ENCODE measurements at regions not wholly inside any gene's neighbourhood (a gene's known extent, or its start where the extent isn't known, plus 50 kb on each side); places are given as distances from the start of the nearest gene placed in this dataset.

DNA sequence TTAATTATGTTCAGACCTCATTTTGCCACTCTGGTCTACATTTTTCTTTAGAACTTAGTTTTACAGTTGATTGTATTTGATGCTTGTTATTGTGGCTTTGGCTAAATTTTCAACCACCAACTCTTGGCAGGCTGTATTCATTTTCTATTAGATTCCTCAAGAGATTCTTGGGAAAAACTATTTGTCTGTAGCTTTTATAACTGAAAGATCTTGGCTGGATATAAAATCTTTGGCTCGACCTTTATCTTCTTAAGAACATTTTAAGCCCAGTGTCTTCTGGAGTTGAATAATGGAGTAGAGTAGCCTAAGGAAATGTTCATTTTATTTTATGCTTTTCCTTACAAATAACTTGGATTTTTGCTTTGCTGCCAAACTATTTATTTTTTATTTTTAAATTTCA lies 848.5 kb downstream of the PCDH17 start:
- DNase-seq (no peak), ATAC-seq (ENCODE audit: low read depth) (no peak)
- Histone ChIP-seq H3K4me3 (ENCODE audit: control extremely low read depth in 1 of 5, extremely low read depth in 1 of 5, insufficient read depth in 1 of 5, low read depth in 2 of 5, low read length in 4 of 5) (no peak overlapping the region), H3K27me3 (replicated peaks in 1 of 4; ENCODE audit: control extremely low read depth in 1 of 4, control insufficient read depth in 3 of 4, insufficient read depth in 4 of 4, low read length in 3 of 4) (no peaks in the 10 kb centered on the region), H2AFZ (ENCODE audit: insufficient read depth, low read depth, low read length, poor library complexity, severe bottlenecking) (no peak overlapping the region), H3K27ac (ENCODE audit: low read length in 2 of 2) (no peak overlapping the region), H3K9ac (ENCODE audit: low read length) (no peak overlapping the region), H3K79me2 (ENCODE audit: control insufficient read depth, insufficient read depth, low read length) (no peaks in the 10 kb centered on the region), H4K20me1 (ENCODE audit: control insufficient read depth, insufficient read depth, low read length, poor library complexity, severe bottlenecking) (no peaks in the 10 kb centered on the region), H3K36me3 (replicated peaks in 1 of 2; ENCODE audit: control extremely low read depth in 1 of 2, control insufficient read depth in 1 of 2, extremely low read depth in 1 of 2, insufficient read depth in 2 of 2, low read length in 1 of 2) (no peaks in the 10 kb centered on the region), H3K9me3 (ENCODE audit: control extremely low read depth in 1 of 3, control insufficient read depth in 2 of 3, insufficient read depth in 1 of 3, low read length in 2 of 3) (peaks cover 0 to 2% (median 0%) of the 10 kb centered on the region in 3 donors), H3K4me2 (replicated peaks; ENCODE audit: low read depth, low read length, poor library complexity, severe bottlenecking) (no peak overlapping the region), H3K4me1 (ENCODE audit: control insufficient read depth in 2 of 2, insufficient read depth in 2 of 2, low read length in 2 of 2) (no peaks in the 10 kb centered on the region)
- no CpG with 5 or more reads among the region's 1 CpG for WGBS (ENCODE audit: insufficient coverage)
- no peaks in the 10 kb centered on the region for H3K4me1 Mint-ChIP-seq
- POLR2A ChIA-PET: no interaction called here
- TF ChIP-seq, protein P1, sequence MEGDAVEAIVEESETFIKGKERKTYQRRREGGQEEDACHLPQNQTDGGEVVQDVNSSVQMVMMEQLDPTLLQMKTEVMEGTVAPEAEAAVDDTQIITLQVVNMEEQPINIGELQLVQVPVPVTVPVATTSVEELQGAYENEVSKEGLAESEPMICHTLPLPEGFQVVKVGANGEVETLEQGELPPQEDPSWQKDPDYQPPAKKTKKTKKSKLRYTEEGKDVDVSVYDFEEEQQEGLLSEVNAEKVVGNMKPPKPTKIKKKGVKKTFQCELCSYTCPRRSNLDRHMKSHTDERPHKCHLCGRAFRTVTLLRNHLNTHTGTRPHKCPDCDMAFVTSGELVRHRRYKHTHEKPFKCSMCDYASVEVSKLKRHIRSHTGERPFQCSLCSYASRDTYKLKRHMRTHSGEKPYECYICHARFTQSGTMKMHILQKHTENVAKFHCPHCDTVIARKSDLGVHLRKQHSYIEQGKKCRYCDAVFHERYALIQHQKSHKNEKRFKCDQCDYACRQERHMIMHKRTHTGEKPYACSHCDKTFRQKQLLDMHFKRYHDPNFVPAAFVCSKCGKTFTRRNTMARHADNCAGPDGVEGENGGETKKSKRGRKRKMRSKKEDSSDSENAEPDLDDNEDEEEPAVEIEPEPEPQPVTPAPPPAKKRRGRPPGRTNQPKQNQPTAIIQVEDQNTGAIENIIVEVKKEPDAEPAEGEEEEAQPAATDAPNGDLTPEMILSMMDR (IDR thresholded peaks at IDR 0.05): no peak
- no peak for TF ChIP-seq EZH2 (IDR thresholded peaks at IDR 0.05; ENCODE audit: borderline replicate concordance, insufficient read depth, low read depth, low read length, poor library complexity, severe bottlenecking)
- CTCF ChIA-PET: no interaction called here
- no peaks in the 10 kb centered on the region for H3K27me3 Mint-ChIP-seq
- peaks cover 5% of the 10 kb centered on the region for H3K9me3 Mint-ChIP-seq (ENCODE audit: insufficient read depth)
- intact Hi-C loops (cut with micrococcal nuclease): no loop called here
- no peak overlapping the region for H3K27ac Mint-ChIP-seq
- no peak overlapping the region for H3K4me3 Mint-ChIP-seq

GRCh38 chr13:58488251-58488650 lies 856.7 kb downstream of the PCDH17 start:
- Histone ChIP-seq H3K27ac (ENCODE audit: low read length in 2 of 2) (no peak overlapping the region), H3K4me2 (replicated peaks; ENCODE audit: low read depth, low read length, poor library complexity, severe bottlenecking) (no peak overlapping the region), H3K27me3 (replicated peaks in 1 of 4; ENCODE audit: control extremely low read depth in 1 of 4, control insufficient read depth in 3 of 4, insufficient read depth in 4 of 4, low read length in 3 of 4) (no peaks in the 10 kb centered on the region), H3K36me3 (replicated peaks in 1 of 2; ENCODE audit: control extremely low read depth in 1 of 2, control insufficient read depth in 1 of 2, extremely low read depth in 1 of 2, insufficient read depth in 2 of 2, low read length in 1 of 2) (no peaks in the 10 kb centered on the region), H3K79me2 (ENCODE audit: control insufficient read depth, insufficient read depth, low read length) (no peaks in the 10 kb centered on the region), H4K20me1 (ENCODE audit: control insufficient read depth, insufficient read depth, low read length, poor library complexity, severe bottlenecking) (no peaks in the 10 kb centered on the region), H3K4me1 (ENCODE audit: control insufficient read depth in 2 of 2, insufficient read depth in 2 of 2, low read length in 2 of 2) (no peaks in the 10 kb centered on the region), H3K9ac (ENCODE audit: low read length) (no peak overlapping the region), H3K4me3 (ENCODE audit: control extremely low read depth in 1 of 5, extremely low read depth in 1 of 5, insufficient read depth in 1 of 5, low read depth in 2 of 5, low read length in 4 of 5) (no peak overlapping the region), H2AFZ (ENCODE audit: insufficient read depth, low read depth, low read length, poor library complexity, severe bottlenecking) (no peak overlapping the region), H3K9me3 (ENCODE audit: control extremely low read depth in 1 of 3, control insufficient read depth in 2 of 3, insufficient read depth in 1 of 3, low read length in 2 of 3) (peaks cover 0 to 10% (median 2%) of the 10 kb centered on the region in 3 donors)
- 92% methylated on average over 4 of the region's 5 CpGs for WGBS (ENCODE audit: insufficient coverage)
- intact Hi-C loops (cut with micrococcal nuclease): no loop called here
- CTCF ChIA-PET: no interaction called here
- TF ChIP-seq, protein P1 (IDR thresholded peaks at IDR 0.05): no peak
- TF ChIP-seq EZH2 (IDR thresholded peaks at IDR 0.05; ENCODE audit: borderline replicate concordance, insufficient read depth, low read depth, low read length, poor library complexity, severe bottlenecking): no peak
- Mint-ChIP-seq H3K4me3 (no peak overlapping the region), H3K4me1 (no peaks in the 10 kb centered on the region), H3K27me3 (no peaks in the 10 kb centered on the region), H3K27ac (no peak overlapping the region), H3K9me3 (ENCODE audit: insufficient read depth) (peaks cover 5% of the 10 kb centered on the region)
- ATAC-seq (ENCODE audit: low read depth) (no peak), DNase-seq (no peak)
- POLR2A ChIA-PET: no interaction called here
